ENCODE measurements at regions not wholly inside any gene's neighbourhood (a gene's known extent, or its start where the extent isn't known, plus 50 kb on each side); places are given as distances from the start of the nearest gene placed in this dataset.

GRCh38 chr15:37165395-37165794 lies 65.0 kb upstream of the MEIS2 start:
- H3K36me3 Mint-ChIP-seq: no peaks in the 10 kb centered on the region
- H3K27me3 Mint-ChIP-seq: peaks cover 13% of the 10 kb centered on the region
- H3K4me3 Mint-ChIP-seq: no peak overlapping the region
- H3K9me3 Mint-ChIP-seq (ENCODE audit: low read depth): no peaks in the 10 kb centered on the region
- no peaks in the 10 kb centered on the region for H3K4me1 Mint-ChIP-seq (ENCODE audit: low read depth)
- no peak overlapping the region for H3K27ac Mint-ChIP-seq

GRCh38 chr15:37166402-37166801 lies 66.1 kb upstream of the MEIS2 start:
- Mint-ChIP-seq H3K4me1 (ENCODE audit: low read depth) (no peaks in the 10 kb centered on the region), H3K4me3 (no peak overlapping the region), H3K27me3 (peaks cover 13% of the 10 kb centered on the region), H3K36me3 (no peaks in the 10 kb centered on the region), H3K27ac (no peak overlapping the region), H3K9me3 (ENCODE audit: low read depth) (no peaks in the 10 kb centered on the region)

- peaks cover 2% of the 10 kb centered on the region for H3K27me3 Mint-ChIP-seq
- H3K4me3 Mint-ChIP-seq: no peak overlapping the region
- no peaks in the 10 kb centered on the region for H3K4me1 Mint-ChIP-seq (ENCODE audit: low read depth)
- peaks cover 25% of the 10 kb centered on the region for H3K9me3 Mint-ChIP-seq (ENCODE audit: low read depth)
- H3K27ac Mint-ChIP-seq: no peak overlapping the region
- H3K36me3 Mint-ChIP-seq: no peaks in the 10 kb centered on the region
These were observed 81.0 kb upstream of the MEIS2 start for GRCh38 chr15:37181339-37181738.

GRCh38 chr15:37199545-37199944 lies 99.2 kb upstream of the MEIS2 start:
- peaks cover 1% of the 10 kb centered on the region for H3K27me3 Mint-ChIP-seq
- no peak overlapping the region for H3K27ac Mint-ChIP-seq
- H3K4me1 Mint-ChIP-seq (ENCODE audit: low read depth): no peaks in the 10 kb centered on the region
- H3K4me3 Mint-ChIP-seq: no peak overlapping the region
- H3K9me3 Mint-ChIP-seq (ENCODE audit: low read depth): no peaks in the 10 kb centered on the region
- H3K36me3 Mint-ChIP-seq: no peaks in the 10 kb centered on the region

- Mint-ChIP-seq H3K27me3 (no peaks in the 10 kb centered on the region), H3K27ac (no peak overlapping the region), H3K36me3 (no peaks in the 10 kb centered on the region), H3K4me3 (no peak overlapping the region), H3K9me3 (ENCODE audit: low read depth) (no peaks in the 10 kb centered on the region), H3K4me1 (ENCODE audit: low read depth) (no peaks in the 10 kb centered on the region)
These were observed 102.7 kb upstream of the MEIS2 start for GRCh38 chr15:37203050-37203449.

- Mint-ChIP-seq H3K9me3 (ENCODE audit: low read depth) (no peaks in the 10 kb centered on the region), H3K4me1 (ENCODE audit: low read depth) (no peaks in the 10 kb centered on the region), H3K27ac (no peak overlapping the region), H3K27me3 (no peaks in the 10 kb centered on the region), H3K4me3 (no peak overlapping the region), H3K36me3 (no peaks in the 10 kb centered on the region)
These were observed 104.3 kb upstream of the MEIS2 start for GRCh38 chr15:37204692-37205091.

- no peaks in the 10 kb centered on the region for H3K27me3 Mint-ChIP-seq
- H3K36me3 Mint-ChIP-seq: no peaks in the 10 kb centered on the region
- no peak overlapping the region for H3K27ac Mint-ChIP-seq
- no peak overlapping the region for H3K4me3 Mint-ChIP-seq
- H3K9me3 Mint-ChIP-seq (ENCODE audit: low read depth): no peaks in the 10 kb centered on the region
- no peaks in the 10 kb centered on the region for H3K4me1 Mint-ChIP-seq (ENCODE audit: low read depth)
These were observed 106.3 kb upstream of the MEIS2 start for GRCh38 chr15:37206690-37207089.

GRCh38 chr15:37208146-37209040 lies 108.0 kb upstream of the MEIS2 start:
- Mint-ChIP-seq H3K4me3 (no peak overlapping the region), H3K4me1 (ENCODE audit: low read depth) (no peaks in the 10 kb centered on the region), H3K27me3 (no peaks in the 10 kb centered on the region), H3K27ac (no peak overlapping the region), H3K9me3 (ENCODE audit: low read depth) (no peaks in the 10 kb centered on the region), H3K36me3 (no peaks in the 10 kb centered on the region)

GRCh38 chr15:37209041-37209363 lies 108.7 kb upstream of the MEIS2 start:
- Mint-ChIP-seq H3K4me3 (no peak overlapping the region), H3K9me3 (ENCODE audit: low read depth) (no peaks in the 10 kb centered on the region), H3K27me3 (no peaks in the 10 kb centered on the region), H3K27ac (no peak overlapping the region), H3K36me3 (no peaks in the 10 kb centered on the region), H3K4me1 (ENCODE audit: low read depth) (no peaks in the 10 kb centered on the region)

GRCh38 chr15:37217567-37217966 lies 117.2 kb upstream of the MEIS2 start:
- H3K4me1 Mint-ChIP-seq (ENCODE audit: low read depth): no peaks in the 10 kb centered on the region
- H3K36me3 Mint-ChIP-seq: no peaks in the 10 kb centered on the region
- H3K4me3 Mint-ChIP-seq: no peak overlapping the region
- no peak overlapping the region for H3K27ac Mint-ChIP-seq
- H3K9me3 Mint-ChIP-seq (ENCODE audit: low read depth): peaks cover 5% of the 10 kb centered on the region
- no peaks in the 10 kb centered on the region for H3K27me3 Mint-ChIP-seq

- H3K4me1 Mint-ChIP-seq (ENCODE audit: low read depth): no peaks in the 10 kb centered on the region
- H3K9me3 Mint-ChIP-seq (ENCODE audit: low read depth): peaks cover 5% of the 10 kb centered on the region
- no peak overlapping the region for H3K27ac Mint-ChIP-seq
- no peak overlapping the region for H3K4me3 Mint-ChIP-seq
- H3K36me3 Mint-ChIP-seq: no peaks in the 10 kb centered on the region
- no peaks in the 10 kb centered on the region for H3K27me3 Mint-ChIP-seq
These were observed 118.1 kb upstream of the MEIS2 start for GRCh38 chr15:37218351-37218916.

- H3K27me3 Mint-ChIP-seq: no peaks in the 10 kb centered on the region
- no peaks in the 10 kb centered on the region for H3K4me1 Mint-ChIP-seq (ENCODE audit: low read depth)
- no peaks in the 10 kb centered on the region for H3K36me3 Mint-ChIP-seq
- H3K4me3 Mint-ChIP-seq: no peak overlapping the region
- H3K9me3 Mint-ChIP-seq (ENCODE audit: low read depth): peaks cover 5% of the 10 kb centered on the region
- no peak overlapping the region for H3K27ac Mint-ChIP-seq
These were observed 118.9 kb upstream of the MEIS2 start for GRCh38 chr15:37219211-37219701.

GRCh38 chr15:37220949-37221670 lies 120.8 kb upstream of the MEIS2 start:
- Mint-ChIP-seq H3K4me3 (no peak overlapping the region), H3K27ac (no peak overlapping the region), H3K36me3 (no peaks in the 10 kb centered on the region), H3K27me3 (no peaks in the 10 kb centered on the region), H3K9me3 (ENCODE audit: low read depth) (peaks cover 5% of the 10 kb centered on the region), H3K4me1 (ENCODE audit: low read depth) (no peaks in the 10 kb centered on the region)

GRCh38 chr15:37221671-37222145 lies 121.4 kb upstream of the MEIS2 start:
- Mint-ChIP-seq H3K27me3 (no peaks in the 10 kb centered on the region), H3K36me3 (no peaks in the 10 kb centered on the region), H3K27ac (no peak overlapping the region), H3K4me3 (no peak overlapping the region), H3K9me3 (ENCODE audit: low read depth) (peaks cover 5% of the 10 kb centered on the region), H3K4me1 (ENCODE audit: low read depth) (no peaks in the 10 kb centered on the region)

- Mint-ChIP-seq H3K27me3 (no peaks in the 10 kb centered on the region), H3K36me3 (no peaks in the 10 kb centered on the region), H3K4me1 (ENCODE audit: low read depth) (no peaks in the 10 kb centered on the region), H3K4me3 (no peak overlapping the region), H3K9me3 (ENCODE audit: low read depth) (no peaks in the 10 kb centered on the region), H3K27ac (no peak overlapping the region)
These were observed 122.7 kb upstream of the MEIS2 start for GRCh38 chr15:37223089-37223488.
